ENCODE measurements at regions not wholly inside any gene's neighbourhood (a gene's known extent, or its start where the extent isn't known, plus 50 kb on each side); places are given as distances from the start of the nearest gene placed in this dataset.

- CTCF ChIA-PET, result no interaction called here
- no TSS peak for BruUV-seq (replicated peaks)
- no peak for ATAC-seq
Measured at GRCh38 chr4:112793033-112793432, 156.1 kb downstream of the LARP7 start.

GRCh38 chr4:112800001-112800400 lies 163.1 kb downstream of the LARP7 start:
- intact Hi-C loops (cut with micrococcal nuclease), result no loop called here
- TF ChIP-seq EZH2phosphoT487 (IDR thresholded peaks at IDR 0.05; ENCODE audit: borderline replicate concordance, low read length) (no peak), CTCF (conservative IDR thresholded peaks at IDR 0.05; ENCODE audit: low read depth, low read length) (no peak), EZH2 (IDR thresholded peaks at IDR 0.05; ENCODE audit: low read length, unreplicated experiment) (no peak)
- Histone ChIP-seq H3K27ac (ENCODE audit: low read length) (no peak overlapping the region), H4K20me1 (ENCODE audit: low read length) (no peaks in the 10 kb centered on the region), H3K36me3 (ENCODE audit: low read depth, low read length) (no peaks in the 10 kb centered on the region), H3K27me3 (ENCODE audit: low read length) (no peaks in the 10 kb centered on the region), H3K9ac (ENCODE audit: low read length) (no peak overlapping the region), H3F3A (ENCODE audit: low read length, unreplicated experiment) (no peaks in the 10 kb centered on the region), H2AFZ (ENCODE audit: low read length) (no peak overlapping the region), H3K9me2 (replicated peaks; ENCODE audit: low read length) (no peaks in the 10 kb centered on the region), H3K79me2 (ENCODE audit: low read length) (no peaks in the 10 kb centered on the region), H3K4me2 (ENCODE audit: low read length) (no peak overlapping the region), H3K4me3 (ENCODE audit: low read length) (no peak overlapping the region), H3K9me3 (ENCODE audit: low read length) (no peaks in the 10 kb centered on the region), H3K4me1 (ENCODE audit: insufficient read depth, low read length) (no peaks in the 10 kb centered on the region)
- ChIA-PET CTCF (interaction anchor here (0.6 kb wide), 1 partner anchor 31 kb away, joined by 4 read pairs; no protein-coding TSS in a partner anchor), POLR2A (ENCODE audit: unreplicated experiment) (no interaction called here)
- BruUV-seq (replicated peaks), result no TSS peak
- DNase-seq, result no peak
- ATAC-seq, result no peak

More at GRCh38 chr4:112793033-112793432, 156.1 kb downstream of the LARP7 start:
- Histone ChIP-seq H3K9ac (ENCODE audit: low read length) (no peak overlapping the region), H3K79me2 (ENCODE audit: low read length) (no peaks in the 10 kb centered on the region), H2AFZ (ENCODE audit: low read length) (no peak overlapping the region), H3K4me2 (ENCODE audit: low read length) (no peak overlapping the region), H3K36me3 (ENCODE audit: low read depth, low read length) (no peaks in the 10 kb centered on the region), H3K9me3 (ENCODE audit: low read length) (no peaks in the 10 kb centered on the region), H3K27me3 (ENCODE audit: low read length) (no peaks in the 10 kb centered on the region; the same call in 1 of the 2 replicates), H3K9me2 (replicated peaks; ENCODE audit: low read length) (no peaks in the 10 kb centered on the region), H3F3A (ENCODE audit: low read length, unreplicated experiment) (no peaks in the 10 kb centered on the region), H4K20me1 (ENCODE audit: low read length) (no peaks in the 10 kb centered on the region), H3K27ac (ENCODE audit: low read length) (no peak overlapping the region), H3K4me1 (ENCODE audit: insufficient read depth, low read length) (no peaks in the 10 kb centered on the region), H3K4me3 (ENCODE audit: low read length) (no peak overlapping the region)
- intact Hi-C loops (cut with micrococcal nuclease), result no loop called here
- POLR2A ChIA-PET (ENCODE audit: unreplicated experiment), result no interaction called here
- DNase-seq, result no peak
- TF ChIP-seq EZH2 (IDR thresholded peaks at IDR 0.05; ENCODE audit: low read length, unreplicated experiment) (no peak), EZH2phosphoT487 (IDR thresholded peaks at IDR 0.05; ENCODE audit: borderline replicate concordance, low read length) (no peak), CTCF (conservative IDR thresholded peaks at IDR 0.05; ENCODE audit: low read depth, low read length) (no peak)

- ATAC-seq, result no peak
Measured at GRCh38 chr4:112801341-112801740, 164.4 kb downstream of the LARP7 start.

More at GRCh38 chr4:112801341-112801740, 164.4 kb downstream of the LARP7 start:
- Histone ChIP-seq H3K9me3 (ENCODE audit: low read length) (no peaks in the 10 kb centered on the region), H3K27ac (ENCODE audit: low read length) (no peak overlapping the region), H3K4me2 (ENCODE audit: low read length) (no peak overlapping the region), H3K4me1 (ENCODE audit: insufficient read depth, low read length) (no peaks in the 10 kb centered on the region), H2AFZ (ENCODE audit: low read length) (no peak overlapping the region), H4K20me1 (ENCODE audit: low read length) (no peaks in the 10 kb centered on the region), H3K9ac (ENCODE audit: low read length) (no peak overlapping the region), H3F3A (ENCODE audit: low read length, unreplicated experiment) (no peaks in the 10 kb centered on the region), H3K27me3 (ENCODE audit: low read length) (no peaks in the 10 kb centered on the region), H3K79me2 (ENCODE audit: low read length) (no peaks in the 10 kb centered on the region), H3K4me3 (ENCODE audit: low read length) (no peak overlapping the region), H3K9me2 (replicated peaks; ENCODE audit: low read length) (no peaks in the 10 kb centered on the region), H3K36me3 (ENCODE audit: low read depth, low read length) (no peaks in the 10 kb centered on the region)
- no peak for DNase-seq
- intact Hi-C loops (cut with micrococcal nuclease), result no loop called here
- BruUV-seq (replicated peaks), result no TSS peak
- ChIA-PET POLR2A (ENCODE audit: unreplicated experiment) (no interaction called here), CTCF (no interaction called here)
- TF ChIP-seq EZH2phosphoT487 (IDR thresholded peaks at IDR 0.05; ENCODE audit: borderline replicate concordance, low read length) (no peak), EZH2 (IDR thresholded peaks at IDR 0.05; ENCODE audit: low read length, unreplicated experiment) (no peak), CTCF (conservative IDR thresholded peaks at IDR 0.05; ENCODE audit: low read depth, low read length) (no peak)

Data from PC-3 (cell line).